Epithelial cell of proximal tubule (primary cell): ENCODE measurements at regions not wholly inside any gene's neighbourhood (a gene's known extent, or its start where the extent isn't known, plus 50 kb on each side); places are given as distances from the start of the nearest gene placed in this dataset.

Experiments used
- DNase-seq: peaks from one replicate; pipeline ENCODE4 v3.0.0-alpha.2; 2011; ENCODE audit warnings: low read depth
- H3K4me3 ChIP-seq: 2 replicates; pipeline ENCODE4 v1.5.1; 2011; ENCODE audit warnings: low read depth, mild to moderate bottlenecking, low read length
- CTCF ChIP-seq: conservative IDR thresholded peaks from 2 replicates; pipeline ENCODE4 v1.5.1; 2012; ENCODE audit warnings: low read depth, mild to moderate bottlenecking, low read length

GRCh38 chr12:46933947-46934346 lies 108.2 kb upstream of the SLC38A4 start:
- TF ChIP-seq CTCF = peak; percentile 73
- no peak for DNase-seq
- H3K4me3 ChIP-seq = no peak overlapping the region

GRCh38 chr12:46934374-46935111 lies 108.7 kb upstream of the SLC38A4 start:
- no peak overlapping the region for H3K4me3 ChIP-seq
- no peak for DNase-seq

GRCh38 chr12:46935271-46935847 lies 109.6 kb upstream of the SLC38A4 start:
- TF ChIP-seq CTCF = no peak
- no peak for DNase-seq
- H3K4me3 ChIP-seq = no peak overlapping the region

More at GRCh38 chr12:46934374-46935111, 108.7 kb upstream of the SLC38A4 start:
- no peak for TF ChIP-seq CTCF

GRCh38 chr12:46936042-46936441 lies 110.2 kb upstream of the SLC38A4 start:
- TF ChIP-seq CTCF = no peak
- DNase-seq = no peak

GRCh38 chr12:46938071-46938678 lies 112.4 kb upstream of the SLC38A4 start:
- H3K4me3 ChIP-seq = no peak overlapping the region
- no peak for DNase-seq
- TF ChIP-seq CTCF = no peak

More at GRCh38 chr12:46936042-46936441, 110.2 kb upstream of the SLC38A4 start:
- no peak overlapping the region for H3K4me3 ChIP-seq

- H3K4me3 ChIP-seq = no peak overlapping the region
- TF ChIP-seq CTCF = no peak
- no peak for DNase-seq
Observed at GRCh38 chr12:46941981-46942380, 116.2 kb upstream of the SLC38A4 start.
